Osteocyte (in vitro differentiated cells): ENCODE measurements at regions not wholly inside any gene's neighbourhood (a gene's known extent, or its start where the extent isn't known, plus 50 kb on each side); places are given as distances from the start of the nearest gene placed in this dataset.

Source experiments
- DNase-seq: peaks from one replicate; pipeline ENCODE4 v3.0.0; 2021; ENCODE audit warnings: mixed read lengths; ENCODE audit not compliant: unreplicated experiment; ENCODE audit errors: extremely low spot score
- H3K27ac Mint-ChIP-seq: one replicate; pipeline ENCODE4 v1.8.0; 2021; ENCODE audit warnings: mild to moderate bottlenecking, mixed read lengths; ENCODE audit not compliant: unreplicated experiment
- H3K27me3 Mint-ChIP-seq: one replicate; pipeline ENCODE4 v1.8.0; 2021; ENCODE audit warnings: mixed read lengths; ENCODE audit not compliant: unreplicated experiment
- H3K36me3 Mint-ChIP-seq: one replicate; pipeline ENCODE4 v1.8.0; 2021; ENCODE audit warnings: mixed read lengths; ENCODE audit not compliant: unreplicated experiment
- H3K4me1 Mint-ChIP-seq: one replicate; pipeline ENCODE4 v1.8.0; 2021; ENCODE audit warnings: mixed read lengths; ENCODE audit not compliant: unreplicated experiment
- H3K4me3 Mint-ChIP-seq: one replicate; pipeline ENCODE4 v1.8.0; 2021; ENCODE audit warnings: mild to moderate bottlenecking, moderate library complexity, mixed read lengths; ENCODE audit not compliant: unreplicated experiment
- H3K9me3 Mint-ChIP-seq: one replicate; pipeline ENCODE4 v1.8.0; 2021; ENCODE audit warnings: mixed read lengths; ENCODE audit not compliant: unreplicated experiment
- TF ChIP-seq, protein P1 (sequence below): fragments of 200-600 bp; sonication (generic); IDR thresholded peaks from 2 replicates; pipeline ENCODE4 v1.5.0; 2021; ENCODE audit warnings: antibody characterized with exemption, mild to moderate bottlenecking, moderate library complexity

DNA sequence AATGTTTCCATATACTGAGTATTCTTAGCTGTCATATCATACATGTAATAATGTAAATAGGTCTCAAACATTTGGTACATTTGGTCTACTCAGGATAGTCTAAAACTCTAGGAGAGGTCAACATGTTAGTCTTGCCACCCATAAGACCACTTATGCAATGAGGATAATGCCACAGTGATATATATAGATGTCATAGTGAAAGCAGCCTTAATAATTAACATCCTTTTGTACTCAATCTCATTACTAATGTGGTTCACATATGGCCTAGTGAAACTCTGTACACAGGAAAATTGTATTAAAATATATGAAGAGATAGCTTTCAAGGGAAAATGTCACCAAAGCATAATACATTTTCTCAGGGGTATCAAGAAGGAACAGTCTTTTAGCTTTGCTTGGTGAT is 577.9 kb downstream of the TFAP2B start:
- no peaks in the 10 kb centered on the region for H3K36me3 Mint-ChIP-seq
- H3K4me3 Mint-ChIP-seq: no peak overlapping the region
- no peaks in the 10 kb centered on the region for H3K27me3 Mint-ChIP-seq
- H3K4me1 Mint-ChIP-seq: no peaks in the 10 kb centered on the region
- TF ChIP-seq, protein P1, sequence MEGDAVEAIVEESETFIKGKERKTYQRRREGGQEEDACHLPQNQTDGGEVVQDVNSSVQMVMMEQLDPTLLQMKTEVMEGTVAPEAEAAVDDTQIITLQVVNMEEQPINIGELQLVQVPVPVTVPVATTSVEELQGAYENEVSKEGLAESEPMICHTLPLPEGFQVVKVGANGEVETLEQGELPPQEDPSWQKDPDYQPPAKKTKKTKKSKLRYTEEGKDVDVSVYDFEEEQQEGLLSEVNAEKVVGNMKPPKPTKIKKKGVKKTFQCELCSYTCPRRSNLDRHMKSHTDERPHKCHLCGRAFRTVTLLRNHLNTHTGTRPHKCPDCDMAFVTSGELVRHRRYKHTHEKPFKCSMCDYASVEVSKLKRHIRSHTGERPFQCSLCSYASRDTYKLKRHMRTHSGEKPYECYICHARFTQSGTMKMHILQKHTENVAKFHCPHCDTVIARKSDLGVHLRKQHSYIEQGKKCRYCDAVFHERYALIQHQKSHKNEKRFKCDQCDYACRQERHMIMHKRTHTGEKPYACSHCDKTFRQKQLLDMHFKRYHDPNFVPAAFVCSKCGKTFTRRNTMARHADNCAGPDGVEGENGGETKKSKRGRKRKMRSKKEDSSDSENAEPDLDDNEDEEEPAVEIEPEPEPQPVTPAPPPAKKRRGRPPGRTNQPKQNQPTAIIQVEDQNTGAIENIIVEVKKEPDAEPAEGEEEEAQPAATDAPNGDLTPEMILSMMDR: no peak
- H3K9me3 Mint-ChIP-seq: no peaks in the 10 kb centered on the region
- no peak overlapping the region for H3K27ac Mint-ChIP-seq
- DNase-seq: no peak

DNA sequence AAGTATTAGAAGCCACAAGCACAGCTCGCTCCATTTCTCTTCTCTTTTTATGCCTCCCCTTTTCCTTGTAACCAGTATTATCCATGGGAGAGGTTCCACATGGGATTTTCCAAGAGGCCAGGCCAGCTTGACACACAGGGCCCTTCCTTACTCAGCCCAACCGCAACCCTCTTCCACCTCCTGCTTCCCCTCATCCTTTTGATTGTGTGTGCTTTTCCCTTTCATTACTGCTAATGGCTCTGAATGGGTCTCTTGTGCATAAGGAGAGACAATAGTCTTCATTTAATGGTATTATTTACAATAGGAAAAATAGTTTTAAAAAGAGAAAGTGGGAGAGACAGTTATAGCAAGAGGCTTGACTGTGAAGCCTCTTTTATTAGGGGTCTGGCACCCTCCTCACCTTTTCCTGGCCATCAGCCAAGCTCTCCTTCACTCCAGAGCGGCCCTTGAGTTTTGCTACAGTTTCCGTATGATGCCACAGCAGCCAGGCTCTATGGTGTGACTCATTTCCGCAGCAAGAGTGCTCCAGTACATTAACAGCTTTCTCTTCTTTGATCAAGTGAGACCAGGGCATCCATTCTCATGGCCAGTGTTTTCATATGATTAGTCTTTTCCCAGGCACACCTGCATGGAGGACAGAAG is 579.5 kb downstream of the TFAP2B start:
- Mint-ChIP-seq H3K4me1 (no peaks in the 10 kb centered on the region), H3K4me3 (no peak overlapping the region), H3K9me3 (no peaks in the 10 kb centered on the region), H3K27me3 (no peaks in the 10 kb centered on the region), H3K27ac (no peak overlapping the region), H3K36me3 (no peaks in the 10 kb centered on the region)
- DNase-seq: no peak
- TF ChIP-seq, protein P1: no peak

DNA sequence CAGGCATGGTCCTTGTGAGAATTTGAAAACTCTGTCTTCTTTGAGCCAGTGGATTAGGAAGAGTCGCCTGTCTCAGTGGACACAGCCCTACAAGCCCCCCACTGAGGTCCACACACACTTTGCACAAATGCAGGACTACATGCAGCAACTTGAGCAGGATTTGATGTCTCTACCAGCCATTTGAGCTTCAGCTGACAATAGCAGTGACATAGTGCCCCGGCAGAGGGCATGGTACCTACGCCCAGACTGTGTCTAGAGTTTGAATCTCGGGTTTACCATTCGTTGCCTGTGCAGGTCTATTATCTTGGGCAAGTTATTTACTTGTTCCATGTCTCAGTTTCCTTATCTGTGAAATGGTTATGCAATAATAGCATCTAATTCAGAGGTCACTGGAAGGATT is 580.1 kb downstream of the TFAP2B start:
- no peak for DNase-seq
- Mint-ChIP-seq H3K4me3 (no peak overlapping the region), H3K36me3 (no peaks in the 10 kb centered on the region), H3K27me3 (no peaks in the 10 kb centered on the region), H3K9me3 (no peaks in the 10 kb centered on the region), H3K27ac (no peak overlapping the region), H3K4me1 (no peaks in the 10 kb centered on the region)
- TF ChIP-seq, protein P1: no peak

DNA sequence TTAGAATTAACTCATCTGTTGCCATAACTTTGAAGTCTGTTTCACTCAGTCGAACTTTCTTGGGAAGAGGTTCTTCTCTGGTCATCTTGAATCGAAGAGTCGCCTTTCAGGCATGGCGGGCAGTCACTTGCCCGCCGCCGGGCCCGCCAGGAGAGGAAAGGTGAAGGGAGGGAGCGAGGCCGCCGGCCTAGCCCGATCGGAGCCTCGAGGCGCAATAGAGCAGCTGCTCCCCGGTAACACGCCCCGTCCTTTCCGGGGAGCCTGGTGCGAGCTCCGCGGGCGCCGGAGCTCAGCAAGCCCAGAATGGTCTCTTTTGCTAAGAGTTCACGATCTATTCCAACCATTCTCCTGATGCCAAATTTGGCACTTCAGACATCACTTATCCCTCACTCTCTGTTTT is 591.8 kb downstream of the TFAP2B start:
- no peaks in the 10 kb centered on the region for H3K4me1 Mint-ChIP-seq

DNA sequence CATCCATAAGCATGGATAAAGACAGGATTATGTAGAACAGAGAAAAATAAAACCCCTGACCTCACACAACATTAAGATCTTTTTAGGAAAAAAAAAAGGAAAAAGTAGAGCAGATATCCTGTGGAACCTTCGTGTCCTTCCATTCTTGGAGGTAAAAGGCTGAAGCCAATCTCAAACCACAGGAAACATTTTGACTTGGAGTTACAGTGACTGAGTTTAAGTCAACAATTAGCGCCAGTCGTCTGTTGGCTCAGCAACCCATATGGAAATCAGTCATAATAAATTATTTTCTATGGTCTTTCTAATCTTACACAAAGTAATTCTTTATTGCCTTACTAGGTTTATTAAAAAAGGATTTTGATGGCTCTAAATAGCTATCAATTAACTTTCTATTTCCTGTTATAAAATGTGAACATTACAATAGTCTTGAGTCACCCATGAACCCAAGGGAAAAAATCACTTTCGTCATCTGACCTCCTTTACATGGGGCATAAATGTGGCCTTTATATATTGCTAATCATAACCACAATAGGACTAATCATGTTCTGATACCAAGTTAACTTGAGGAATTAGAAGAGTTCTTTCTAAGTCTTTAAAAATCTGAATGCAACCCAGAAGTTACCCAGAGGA is 592.9 kb downstream of the TFAP2B start:
- no peaks in the 10 kb centered on the region for H3K27me3 Mint-ChIP-seq
- no peak overlapping the region for H3K27ac Mint-ChIP-seq
- TF ChIP-seq, protein P1: no peak
- DNase-seq: no peak
- H3K36me3 Mint-ChIP-seq: no peaks in the 10 kb centered on the region
- no peak overlapping the region for H3K4me3 Mint-ChIP-seq
- H3K4me1 Mint-ChIP-seq: no peaks in the 10 kb centered on the region
- peaks cover 4% of the 10 kb centered on the region for H3K9me3 Mint-ChIP-seq

More for the DNA sequence above, 591.8 kb downstream of the TFAP2B start:
- no peak for DNase-seq
- TF ChIP-seq, protein P1: no peak
- Mint-ChIP-seq H3K9me3 (peaks cover 4% of the 10 kb centered on the region), H3K27me3 (no peaks in the 10 kb centered on the region), H3K4me3 (no peak overlapping the region), H3K36me3 (no peaks in the 10 kb centered on the region), H3K27ac (no peak overlapping the region)
